ENCODE measurements at regions not wholly inside any gene's neighbourhood (a gene's known extent, or its start where the extent isn't known, plus 50 kb on each side); places are given as distances from the start of the nearest gene placed in this dataset.

DNA sequence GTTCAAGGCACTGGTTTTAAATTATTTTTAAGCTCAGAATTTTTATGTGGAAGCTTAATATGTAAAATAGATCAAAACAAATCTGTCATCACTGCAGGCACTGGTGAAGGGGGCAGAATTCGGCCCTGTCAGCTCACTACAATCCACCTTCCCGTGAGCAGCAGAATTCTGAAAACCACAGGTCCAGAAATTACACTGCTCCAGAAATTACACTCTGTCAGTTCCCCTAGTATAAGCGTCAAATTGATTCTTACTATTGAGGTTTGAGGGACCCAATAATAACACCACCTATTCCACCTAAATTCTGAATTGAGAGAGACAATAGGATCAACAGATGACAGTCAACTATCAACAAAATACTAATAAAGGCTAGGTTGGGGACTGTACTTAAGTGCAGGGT lies 245.5 kb downstream of the PHLDA1 start:
- peaks cover 3% of the 10 kb centered on the region for H3K27me3 Mint-ChIP-seq (ENCODE audit: insufficient read depth, low read depth, poor library complexity)
- H3K27ac Mint-ChIP-seq, result no peak overlapping the region

More for the DNA sequence above, 245.5 kb downstream of the PHLDA1 start:
- Histone ChIP-seq H2AFZ (no peak overlapping the region), H3K4me1 (ENCODE audit: insufficient read depth) (peaks cover 12% of the 10 kb centered on the region; the same call in 1 of the 2 replicates), H3K9me2 (ENCODE audit: insufficient read depth) (peaks cover 7% of the 10 kb centered on the region; the same call in 1 of the 2 replicates), H3K4me2 (no peak overlapping the region), H3K36me3 (ENCODE audit: insufficient read depth) (no peaks in the 10 kb centered on the region), H3F3A (replicated peaks; ENCODE audit: low read depth) (no peaks in the 10 kb centered on the region), H3K27me3 (ENCODE audit: insufficient read depth) (no peaks in the 10 kb centered on the region), H4K20me1 (replicated peaks; ENCODE audit: insufficient read depth) (no peaks in the 10 kb centered on the region), H3K79me2 (replicated peaks; ENCODE audit: insufficient read depth) (no peaks in the 10 kb centered on the region), H3K4me3 (no peak overlapping the region), H3K27ac (ENCODE audit: low read depth) (no peak overlapping the region)
- ATAC-seq (no peak), DNase-seq (ENCODE audit: low spot score) (no peak)
- peaks cover 5% of the 10 kb centered on the region; the same call in 2 of the 3 replicates for H3K4me1 Mint-ChIP-seq
- TF ChIP-seq JUNB (IDR thresholded peaks at IDR 0.05; ENCODE audit: unreplicated experiment), result no peak
- TF ChIP-seq NANOG (IDR thresholded peaks at IDR 0.05; ENCODE audit: borderline replicate concordance), result no peak
- TF ChIP-seq, protein P1, sequence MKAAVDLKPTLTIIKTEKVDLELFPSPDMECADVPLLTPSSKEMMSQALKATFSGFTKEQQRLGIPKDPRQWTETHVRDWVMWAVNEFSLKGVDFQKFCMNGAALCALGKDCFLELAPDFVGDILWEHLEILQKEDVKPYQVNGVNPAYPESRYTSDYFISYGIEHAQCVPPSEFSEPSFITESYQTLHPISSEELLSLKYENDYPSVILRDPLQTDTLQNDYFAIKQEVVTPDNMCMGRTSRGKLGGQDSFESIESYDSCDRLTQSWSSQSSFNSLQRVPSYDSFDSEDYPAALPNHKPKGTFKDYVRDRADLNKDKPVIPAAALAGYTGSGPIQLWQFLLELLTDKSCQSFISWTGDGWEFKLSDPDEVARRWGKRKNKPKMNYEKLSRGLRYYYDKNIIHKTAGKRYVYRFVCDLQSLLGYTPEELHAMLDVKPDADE (IDR thresholded peaks at IDR 0.05), result no peak
- no peak for TF ChIP-seq ZNF462 (CRISPR knock-in tag; IDR thresholded peaks at IDR 0.05)
- no peak for TF ChIP-seq EZH2 (IDR thresholded peaks at IDR 0.05; ENCODE audit: low read depth, unreplicated experiment)
- no peak for TF ChIP-seq STAT1 (IDR thresholded peaks at IDR 0.05; ENCODE audit: unreplicated experiment)
- no peak for TF ChIP-seq REST (IDR thresholded peaks at IDR 0.05; ENCODE audit: unreplicated experiment)
- TF ChIP-seq EZH2phosphoT487 (IDR thresholded peaks at IDR 0.05; ENCODE audit: unreplicated experiment), result no peak
- TF ChIP-seq ZNF114 (CRISPR knock-in tag; IDR thresholded peaks at IDR 0.05), result no peak
- TF ChIP-seq ZNF331 (CRISPR knock-in tag; IDR thresholded peaks at IDR 0.05; ENCODE audit: low read depth), result no peak
- H3K36me3 Mint-ChIP-seq (ENCODE audit: low read depth), result no peaks in the 10 kb centered on the region; the same call in 2 of the 3 replicates
- no peak overlapping the region for H3K4me3 Mint-ChIP-seq
- no peaks in the 10 kb centered on the region; the same call in 2 of the 3 replicates for H3K9me3 Mint-ChIP-seq

All from GM23338 (cell line).